HepG2 (cell line): ENCODE measurements at regions not wholly inside any gene's neighbourhood (a gene's known extent, or its start where the extent isn't known, plus 50 kb on each side); places are given as distances from the start of the nearest gene placed in this dataset.

ENCODE experiments used
- AKAP8 ChIP-seq: sonication (generic); formaldehyde crosslinking; IDR thresholded peaks from 2 replicates; pipeline ENCODE4 v1.5.1; 2020; ENCODE audit warnings: mild to moderate bottlenecking, missing genetic modification reagents
- ARID4A ChIP-seq: sonication (generic); formaldehyde crosslinking; IDR thresholded peaks from 2 replicates; pipeline ENCODE4 v1.5.0; 2020; ENCODE audit warnings: mild to moderate bottlenecking, missing genetic modification reagents, borderline replicate concordance
- BRCA1 ChIP-seq: sonication (generic); formaldehyde crosslinking; IDR thresholded peaks from 2 replicates; pipeline ENCODE4 v1.4.0; 2020; ENCODE audit warnings: missing genetic modification reagents
- KLF6 ChIP-seq: IDR thresholded peaks from 2 replicates; pipeline ENCODE4 v1.8.0; 2016; ENCODE audit warnings: missing biosample characterization, missing genetic modification reagents
- NR2C2 ChIP-seq: sonication (generic); formaldehyde crosslinking; IDR thresholded peaks from 2 replicates; pipeline ENCODE4 v1.4.0; 2020; ENCODE audit warnings: missing genetic modification reagents, mild to moderate bottlenecking, moderate library complexity, borderline replicate concordance
- POLR2AphosphoS5 ChIP-seq: IDR thresholded peaks from 2 replicates; pipeline ENCODE4 v1.6.1; 2012; ENCODE audit warnings: low read depth, low read length
- TAF15 ChIP-seq: fragments of 200-400 bp; formaldehyde crosslinking; IDR thresholded peaks from one replicate; pipeline ENCODE4 v1.6.1; 2018; ENCODE audit warnings: mild to moderate bottlenecking, low read depth, low read length; ENCODE audit not compliant: poor library complexity, severe bottlenecking
- ZNF451 ChIP-seq: sonication (generic); formaldehyde crosslinking; IDR thresholded peaks from 2 replicates; pipeline ENCODE4 v1.5.0; 2020; ENCODE audit warnings: mild to moderate bottlenecking, missing genetic modification reagents
- ZNF589 ChIP-seq: sonication (generic); formaldehyde crosslinking; conservative IDR thresholded peaks from 2 replicates; pipeline ENCODE4 v1.8.0; 2022; ENCODE audit warnings: mild to moderate bottlenecking, moderate library complexity, missing genetic modification reagents

- TF ChIP-seq ZNF451 (CRISPR knock-in tag) (no peak), KLF6 (CRISPR knock-in tag) (no peak), ARID4A (CRISPR knock-in tag) (no peak), BRCA1 (CRISPR knock-in tag) (no peak), POLR2AphosphoS5 (no peak), ZNF589 (CRISPR knock-in tag) (no peak), AKAP8 (CRISPR knock-in tag) (no peak), TAF15 (no peak), NR2C2 (no peak)
These were observed 332.9 kb upstream of the CCNG1 start for GRCh38 chr5:163104464-163104863.
